Ammon's horn (tissue), 1 donor: ENCODE measurements at regions not wholly inside any gene's neighbourhood (a gene's known extent, or its start where the extent isn't known, plus 50 kb on each side); places are given as distances from the start of the nearest gene placed in this dataset.

Source experiments
- DNase-seq: peaks from one replicate; pipeline ENCODE4 v3.0.0-alpha.2; 2016; ENCODE audit warnings: low spot score

DNA sequence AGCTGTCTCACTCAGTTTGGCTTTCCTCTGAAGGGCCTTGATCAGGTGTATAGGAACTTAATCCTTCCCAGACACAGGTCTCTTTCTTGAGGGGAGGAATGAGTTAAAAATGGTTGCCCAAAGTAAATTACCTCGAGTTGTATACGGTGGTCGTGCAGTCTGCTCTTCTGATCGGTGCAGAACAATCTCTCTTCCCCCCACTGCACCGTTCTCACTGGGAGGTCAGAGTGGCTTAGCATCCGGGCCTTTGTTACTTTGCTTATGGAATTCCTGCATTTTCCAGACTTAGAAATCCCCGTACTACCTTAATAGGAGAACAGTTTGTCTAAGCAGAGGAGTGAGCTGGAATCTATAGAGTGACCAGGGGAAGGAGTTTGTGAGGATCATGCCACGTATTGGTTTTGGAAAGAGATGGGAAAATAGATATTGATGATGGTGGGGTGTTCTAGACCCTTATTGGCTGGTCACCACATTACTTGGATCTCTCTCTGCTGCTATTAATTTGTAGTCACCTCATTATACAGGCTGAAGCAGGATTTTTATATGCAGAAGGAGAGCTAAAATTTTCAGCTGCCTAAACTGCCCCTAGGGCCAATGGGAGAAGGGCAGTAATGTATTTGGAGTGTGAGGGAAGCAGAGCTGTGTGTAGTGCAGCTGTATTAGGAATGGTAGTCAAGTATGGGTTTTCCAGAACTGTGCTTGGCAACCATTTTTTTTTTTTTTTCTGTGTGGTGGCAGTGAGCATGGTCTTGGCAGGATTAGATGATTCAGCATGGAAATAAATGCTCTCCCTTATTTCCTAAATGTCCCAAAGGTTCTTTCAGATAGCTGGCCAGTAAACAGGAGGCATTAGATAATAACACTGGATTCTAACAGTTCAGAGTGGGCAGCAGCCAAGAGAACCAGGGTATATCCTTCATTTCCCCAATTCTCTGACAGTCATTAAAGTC, 81.5 kb downstream of the NDUFS5 start:
- peak; percentile 50 for DNase-seq

DNA sequence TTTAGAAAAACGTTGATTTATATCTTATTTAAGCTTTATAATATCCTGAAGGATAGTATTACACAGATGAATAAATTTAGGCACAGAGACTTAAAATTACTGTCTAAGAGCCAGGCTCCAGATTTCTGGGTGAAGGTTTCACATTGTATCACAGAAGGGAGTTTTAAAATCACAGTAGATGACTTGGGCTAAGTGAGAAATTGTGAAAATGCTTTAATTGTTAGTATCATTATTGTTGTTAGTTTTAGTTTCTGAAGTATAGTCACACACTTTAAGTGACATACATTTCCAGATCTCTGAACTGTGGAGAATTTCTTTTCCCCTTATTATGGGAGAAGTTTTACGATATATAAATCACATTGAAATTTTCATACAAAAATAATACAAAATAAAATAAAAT, 83.5 kb downstream of the NDUFS5 start:
- no peak for DNase-seq

DNA sequence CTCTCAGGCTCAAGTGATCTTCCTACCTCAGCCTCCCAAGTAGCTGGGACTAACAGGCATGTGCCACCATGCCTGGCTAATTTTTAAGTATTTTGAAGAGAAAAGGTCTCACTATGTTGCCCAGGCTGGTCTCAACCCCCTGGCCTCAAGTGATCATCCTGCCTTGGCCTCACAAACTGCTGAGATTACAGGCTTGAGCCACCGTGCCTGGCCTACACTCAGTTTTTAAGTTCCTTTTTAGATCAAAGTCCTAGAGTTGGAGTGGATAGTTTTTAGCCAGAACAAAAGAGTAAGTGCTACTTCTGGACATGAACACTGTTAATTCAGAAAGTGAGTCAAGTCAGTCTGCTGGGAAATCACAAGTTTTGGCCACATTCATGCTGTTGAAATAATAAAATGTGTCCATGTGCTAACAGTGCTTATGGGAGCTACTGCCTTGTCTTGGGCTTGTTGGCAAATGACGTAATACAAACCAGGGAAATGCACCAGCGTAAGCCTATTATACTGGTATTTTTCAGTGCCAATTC, 84.2 kb downstream of the NDUFS5 start:
- peak; percentile 13 for DNase-seq

DNA sequence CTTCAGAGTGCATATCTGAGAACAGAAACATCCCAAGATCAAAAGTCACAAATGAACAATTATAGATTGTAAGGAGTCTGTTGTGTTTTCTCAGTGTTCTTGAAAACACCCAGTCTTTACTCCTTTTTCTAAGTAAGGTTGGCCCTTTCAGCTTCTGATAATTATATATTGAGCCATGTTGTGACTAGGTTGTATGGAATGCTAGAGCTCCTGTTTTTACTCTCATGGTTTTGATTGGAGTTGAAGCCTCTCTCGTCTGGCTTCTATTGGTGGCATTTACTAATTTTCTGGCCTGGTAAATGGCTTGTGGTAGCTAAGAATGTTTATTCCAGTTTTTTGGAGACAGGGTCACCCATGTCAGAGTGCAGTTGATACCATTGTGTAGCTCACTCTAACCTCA, 84.7 kb downstream of the NDUFS5 start:
- no peak for DNase-seq

DNA sequence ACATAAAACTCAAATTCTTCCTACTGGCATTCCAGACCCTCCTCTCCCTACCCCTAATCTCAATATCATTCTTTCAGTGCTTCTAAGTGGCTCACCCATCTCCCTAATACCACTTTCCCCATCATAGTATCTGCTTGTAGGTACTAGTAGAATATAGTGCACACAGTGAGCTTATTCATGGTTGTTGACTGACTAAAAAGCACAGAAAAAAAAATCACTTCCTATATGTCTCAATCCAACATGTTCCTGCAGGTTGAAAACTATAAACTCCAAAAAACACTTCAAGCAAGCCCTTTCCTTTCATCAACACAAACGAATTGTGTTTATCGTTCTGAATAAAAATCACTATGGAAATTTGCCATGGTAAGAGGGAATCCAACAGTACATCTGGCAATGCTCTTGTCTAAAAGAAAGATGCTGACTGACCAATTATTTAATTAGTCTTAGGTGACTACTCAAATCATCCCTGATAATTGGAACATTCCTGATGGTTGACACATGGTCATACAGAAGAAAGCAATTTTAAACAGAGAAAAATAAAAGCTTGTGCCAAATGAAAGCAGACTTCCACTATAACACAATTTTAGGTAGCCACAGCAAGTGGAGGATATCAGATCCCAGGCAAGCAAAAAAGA, 87.1 kb downstream of the NDUFS5 start:
- DNase-seq, result no peak

DNA sequence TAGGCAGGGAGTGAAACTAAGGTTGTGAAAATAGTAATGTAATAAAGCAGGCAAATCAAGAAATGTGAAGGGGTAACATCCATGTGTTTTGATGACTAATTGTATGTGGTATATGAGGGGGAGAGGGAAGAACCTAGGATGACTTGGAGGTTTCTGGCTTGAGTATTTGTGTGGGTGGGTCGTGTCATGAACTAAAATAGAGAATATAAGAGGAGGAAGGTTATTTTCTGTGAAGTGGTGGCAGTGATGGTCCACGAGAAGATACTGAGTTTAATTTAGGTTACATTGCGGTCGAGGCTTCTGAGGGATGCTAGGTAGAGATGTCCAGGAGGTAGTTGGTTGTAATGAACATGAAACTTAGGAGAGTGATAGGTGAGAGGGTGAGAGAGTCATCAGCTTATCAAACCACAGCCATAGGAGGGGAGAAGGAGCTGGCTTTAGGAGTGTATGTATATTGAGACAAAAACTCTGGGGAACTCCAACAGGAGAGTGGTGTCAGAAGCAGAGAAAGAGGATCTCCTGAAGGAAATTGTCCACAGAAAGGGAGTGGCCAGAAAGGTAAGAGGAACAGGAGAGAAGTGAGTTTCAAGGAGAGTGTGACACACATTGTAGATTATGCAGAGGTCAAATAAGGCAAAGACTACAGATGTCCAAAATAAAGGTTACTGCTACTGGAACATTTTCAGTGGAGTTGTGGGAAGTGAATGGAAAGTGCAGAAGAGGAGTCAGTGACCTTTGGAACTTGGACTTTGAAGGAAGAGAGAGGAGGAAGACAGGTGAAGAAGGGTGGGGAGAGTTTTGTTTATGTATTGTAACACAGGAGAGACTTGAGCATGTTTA, 89.0 kb upstream of the MACF1 start:
- no peak for DNase-seq

DNA sequence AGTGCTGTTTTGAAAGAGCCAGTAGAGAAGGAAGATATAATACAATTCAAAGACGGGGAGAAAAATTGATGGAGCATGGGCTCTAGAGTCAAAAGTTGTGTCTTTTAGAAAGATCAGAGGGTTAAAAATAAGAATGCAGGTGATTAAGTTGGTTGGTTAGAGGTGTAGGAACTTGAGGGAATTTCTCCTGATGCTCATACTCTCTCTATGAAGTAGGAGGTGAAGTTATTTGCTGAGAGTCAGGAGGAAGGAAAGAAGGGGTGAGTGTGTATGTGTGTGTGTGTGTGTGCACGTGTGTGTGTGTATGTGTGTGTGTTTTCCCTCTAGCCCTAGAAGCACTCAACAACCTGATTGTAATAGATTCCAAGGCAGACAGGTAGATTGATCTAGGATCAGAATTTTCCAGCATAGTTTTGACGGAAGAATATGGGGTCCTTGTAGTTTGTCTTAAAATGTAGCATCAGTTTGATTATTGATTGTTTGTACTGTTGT, 88.3 kb upstream of the MACF1 start:
- no peak for DNase-seq

DNA sequence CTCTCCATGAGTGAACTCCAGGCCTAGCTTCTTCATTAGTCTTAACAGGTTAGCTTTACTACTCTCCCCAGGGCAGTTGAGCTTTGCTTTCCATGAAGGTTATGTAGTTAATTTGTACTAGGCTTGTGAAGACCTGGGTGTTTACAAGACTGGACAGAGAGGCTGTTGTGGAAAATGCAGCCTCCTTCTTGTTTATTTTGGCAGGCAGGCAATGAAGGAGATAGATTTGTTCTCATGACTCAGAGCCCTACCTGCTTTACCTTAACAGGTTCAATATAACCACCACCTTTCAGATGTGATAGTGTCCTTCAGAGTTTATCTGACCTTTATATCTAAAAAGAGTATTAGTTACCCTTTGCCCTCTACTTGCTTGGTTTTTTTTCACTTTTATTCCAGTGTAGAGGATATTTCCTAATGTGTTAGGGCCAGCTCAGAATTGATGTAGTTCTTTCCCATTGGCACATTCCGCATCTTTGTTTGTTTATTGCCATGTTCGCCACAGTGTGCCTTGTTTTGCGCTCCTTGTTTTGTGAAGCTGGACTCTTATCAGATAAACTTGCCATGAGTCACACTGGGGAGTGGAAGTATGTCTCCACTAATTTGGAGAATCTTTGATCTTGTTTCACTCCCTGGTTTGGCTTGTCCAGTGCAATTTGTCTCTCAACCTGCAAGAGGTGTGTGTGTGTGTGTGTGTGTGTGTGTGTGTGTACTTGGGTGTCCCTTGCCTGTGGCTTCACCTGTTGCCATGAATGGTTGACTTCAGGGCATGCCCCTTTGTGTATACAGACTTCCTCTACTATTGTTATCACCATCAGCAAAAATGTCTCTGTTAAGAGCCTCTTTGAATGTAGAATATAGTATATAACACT, 87.4 kb upstream of the MACF1 start:
- no peak for DNase-seq

DNA sequence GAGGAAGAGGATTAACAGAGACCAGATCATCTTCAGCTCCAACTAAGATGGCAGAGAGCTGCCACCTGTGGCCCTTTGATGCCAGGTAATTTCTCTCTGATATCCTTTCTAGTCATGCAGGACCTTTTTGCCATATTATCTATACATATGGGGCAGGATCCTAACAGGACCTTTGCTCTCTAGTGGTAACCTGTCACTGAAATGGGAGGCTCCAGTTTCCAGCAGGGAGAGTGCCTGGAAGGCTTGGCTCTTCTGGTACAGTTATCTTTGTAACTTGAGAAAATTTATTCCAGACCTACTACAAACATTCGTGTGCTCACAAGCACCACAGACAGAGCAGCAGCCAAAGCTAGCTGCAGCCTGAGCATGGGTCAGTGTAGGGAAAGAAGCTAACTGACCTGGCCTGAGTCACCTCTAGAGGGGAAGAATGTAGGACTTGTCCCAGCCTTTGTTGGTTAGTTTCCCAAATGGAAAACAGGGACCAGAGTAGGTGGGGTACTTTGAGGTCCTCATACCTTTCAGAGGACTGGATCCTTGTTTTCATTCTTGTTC, 86.5 kb upstream of the MACF1 start:
- DNase-seq, result no peak

DNA sequence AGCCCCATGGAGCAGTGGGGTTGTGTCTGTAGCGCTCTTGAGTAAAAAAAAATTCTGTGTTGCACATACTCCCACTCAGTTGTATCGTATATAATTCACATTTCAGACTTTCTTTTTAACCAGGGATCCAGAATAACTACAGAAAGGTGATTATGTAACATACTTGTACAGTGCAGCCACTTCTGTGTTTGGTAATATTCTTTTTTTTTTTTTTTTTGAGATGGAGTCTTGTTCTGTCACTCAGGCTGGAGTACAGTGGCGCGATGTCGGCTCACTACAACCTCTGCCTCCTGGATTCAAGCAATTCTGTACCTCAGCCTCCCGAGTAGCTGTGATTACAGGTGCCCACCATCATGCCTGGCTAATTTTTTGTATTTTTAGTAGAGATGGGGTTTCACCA, 82.4 kb upstream of the MACF1 start:
- no peak for DNase-seq

DNA sequence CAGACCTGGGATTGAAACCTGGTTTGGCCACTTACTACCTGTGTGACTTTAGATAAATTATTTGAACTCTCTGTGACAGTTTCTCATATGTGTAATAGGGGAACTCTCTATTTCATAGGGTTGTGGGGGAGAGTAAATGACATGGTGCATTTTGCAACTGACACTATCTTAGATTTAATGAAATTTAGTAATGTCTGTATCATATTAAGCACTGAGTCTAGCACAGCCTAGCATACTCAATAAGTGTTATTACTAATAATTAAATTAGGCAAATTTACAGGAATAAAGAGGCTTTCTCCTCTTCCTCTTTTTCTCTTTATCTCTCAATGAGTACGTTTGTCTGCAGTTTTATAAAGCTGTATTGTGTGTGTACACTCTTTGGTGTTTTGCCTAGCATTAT, 80.2 kb upstream of the MACF1 start:
- no peak for DNase-seq

DNA sequence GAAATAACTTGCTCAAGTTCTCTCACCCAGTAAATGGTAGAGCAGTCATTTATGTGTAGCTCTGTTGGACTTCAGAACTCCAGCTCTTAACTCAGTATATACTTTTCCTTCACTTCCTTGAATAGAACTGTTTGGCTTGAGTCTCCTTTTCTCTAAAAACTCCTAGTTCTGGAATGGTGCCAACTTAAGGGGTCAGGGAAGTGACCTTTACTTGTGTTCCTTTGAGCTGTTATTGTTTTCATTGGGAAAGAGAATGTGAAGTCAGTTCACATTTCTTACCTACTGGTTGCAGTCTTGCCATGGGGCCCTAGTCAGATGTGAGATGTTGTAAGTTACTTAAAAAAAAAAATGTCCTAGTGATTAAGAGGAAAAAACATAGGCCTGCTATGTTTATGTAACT, 77.0 kb upstream of the MACF1 start:
- no peak for DNase-seq

DNA sequence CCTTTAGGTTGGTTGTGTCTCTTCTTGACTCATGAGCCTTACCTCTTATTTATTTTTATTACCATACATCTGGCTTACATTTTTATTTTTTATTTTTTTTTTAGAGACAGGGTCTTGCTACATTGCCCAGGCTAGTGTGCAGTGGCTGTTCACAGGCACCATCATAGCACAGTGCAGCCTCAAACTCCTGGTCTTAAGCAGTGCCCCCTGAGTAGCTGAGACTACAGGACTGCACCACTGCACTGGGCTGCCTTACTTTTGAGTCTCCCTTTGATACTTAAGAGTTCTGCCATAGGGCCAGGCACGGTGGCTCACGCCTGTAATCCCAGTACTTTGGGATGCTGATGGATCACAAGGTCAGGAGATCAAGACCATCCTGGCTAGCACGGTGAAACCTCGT, 76.4 kb upstream of the MACF1 start:
- DNase-seq, result no peak

DNA sequence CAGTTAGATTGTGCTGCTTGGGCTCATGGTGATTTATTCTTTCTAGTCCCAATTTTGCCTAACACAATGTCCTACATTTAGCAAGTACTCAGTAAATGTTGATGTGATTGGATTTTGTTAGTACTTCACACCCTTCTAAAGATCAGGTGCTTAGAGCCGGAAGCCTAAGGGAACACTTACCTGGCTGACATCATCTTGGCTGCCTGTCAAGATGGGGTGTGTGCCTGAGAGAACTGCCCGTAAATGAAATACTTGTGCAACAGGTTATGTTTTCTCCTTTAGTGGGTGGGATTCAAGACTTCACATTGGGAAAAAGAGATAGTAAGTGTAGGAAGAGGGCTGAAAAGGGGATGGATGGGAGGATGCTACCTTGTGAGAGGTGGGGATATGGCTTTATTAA, 75.5 kb upstream of the MACF1 start:
- no peak for DNase-seq

DNA sequence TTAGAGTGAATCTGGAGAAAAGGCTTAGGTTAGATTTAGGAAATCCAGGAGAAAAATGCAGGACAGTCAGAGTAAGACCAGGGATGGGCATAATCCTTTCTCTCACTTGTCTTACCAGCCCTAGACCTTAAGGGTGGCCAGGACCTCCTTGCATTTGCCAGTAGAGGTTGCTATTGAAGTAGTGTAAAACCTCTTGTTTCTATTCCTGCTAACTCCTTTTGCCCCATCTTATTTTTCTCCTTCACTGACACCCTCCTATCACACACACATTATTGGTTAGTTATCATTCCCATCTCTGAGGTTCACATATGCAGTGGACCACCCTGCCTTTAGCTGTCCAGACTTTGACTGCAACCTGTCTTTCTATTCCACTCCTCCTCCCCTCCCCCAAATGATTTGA, 75.0 kb upstream of the MACF1 start:
- peak; percentile 29 for DNase-seq

DNA sequence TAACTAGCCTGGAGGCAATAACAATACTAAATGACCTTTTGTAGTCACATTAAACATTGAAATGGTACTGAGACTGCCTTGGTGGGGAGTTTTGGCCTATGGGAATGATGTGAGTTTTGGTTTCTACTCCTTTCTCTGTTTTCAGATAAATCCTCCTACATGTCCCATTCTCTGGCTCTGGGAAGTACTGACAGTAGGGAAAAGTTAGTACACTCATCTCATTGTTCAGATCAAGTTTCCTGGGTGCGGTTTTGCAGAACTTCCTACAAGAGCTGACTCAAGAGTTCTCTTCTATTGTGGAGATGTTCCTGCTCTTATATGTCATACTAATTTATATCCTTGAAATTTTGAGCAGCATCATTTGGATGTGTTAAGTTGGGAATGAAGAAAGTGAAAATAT, 74.2 kb upstream of the MACF1 start:
- DNase-seq, result no peak

DNA sequence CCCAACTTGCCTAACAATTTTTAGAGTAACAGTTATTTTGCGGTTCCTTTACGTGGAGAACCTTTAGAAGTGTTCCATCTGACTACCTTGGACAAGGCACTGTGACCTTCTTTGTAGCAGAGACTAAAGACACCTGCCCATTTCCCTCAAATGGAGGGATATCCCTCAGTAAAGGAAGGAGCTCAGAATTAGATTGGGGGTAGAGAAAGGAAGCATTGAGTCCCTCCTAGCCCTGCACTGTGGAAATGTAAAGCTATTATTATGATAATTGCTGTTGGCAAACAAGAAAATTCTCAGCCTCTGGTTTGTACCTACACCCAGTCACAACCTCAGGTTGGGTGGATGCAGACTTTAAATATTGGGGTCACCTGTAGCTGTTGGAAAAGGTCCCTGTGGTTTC, 72.6 kb upstream of the MACF1 start:
- DNase-seq, result no peak

DNA sequence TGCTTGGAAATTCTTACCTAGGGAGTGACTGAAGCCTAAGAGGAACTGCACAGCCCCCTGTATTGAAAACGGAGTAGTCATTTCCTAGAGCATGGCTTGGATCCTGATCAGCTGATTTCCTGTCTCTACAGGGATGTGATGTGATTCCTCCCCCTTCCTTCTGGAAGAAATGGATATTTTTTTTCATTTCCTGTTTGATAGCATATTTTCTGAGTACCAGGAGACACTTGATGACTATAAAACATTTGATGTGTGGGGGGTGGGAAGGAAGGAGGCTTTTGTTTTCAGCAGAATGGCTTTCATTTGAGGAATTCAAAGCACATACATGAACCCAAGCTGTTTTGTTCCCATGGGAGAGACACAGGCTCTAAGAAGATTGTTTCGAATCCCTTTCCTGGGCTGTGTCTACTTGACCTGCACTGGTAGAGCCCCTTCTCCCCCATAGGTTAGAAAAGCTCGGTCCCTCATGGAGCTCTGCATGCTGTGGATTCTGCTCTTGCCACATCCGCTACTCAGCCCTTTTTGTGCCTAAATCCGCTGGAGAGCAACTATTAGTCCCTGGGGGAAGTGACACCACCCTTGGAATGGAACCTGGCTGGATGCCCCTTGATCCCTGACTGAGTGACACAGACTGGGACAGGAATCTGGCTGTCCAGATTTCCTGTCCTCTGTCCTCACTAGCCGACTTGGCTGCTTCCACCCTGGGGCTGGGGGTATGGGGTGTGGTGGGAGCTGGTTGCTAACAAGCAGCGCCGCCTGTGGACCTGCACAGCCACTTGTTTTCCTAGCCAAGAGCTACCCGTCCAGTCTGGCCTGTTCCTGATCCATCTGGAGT, 71.8 kb upstream of the MACF1 start:
- DNase-seq, result peak; percentile 66

DNA sequence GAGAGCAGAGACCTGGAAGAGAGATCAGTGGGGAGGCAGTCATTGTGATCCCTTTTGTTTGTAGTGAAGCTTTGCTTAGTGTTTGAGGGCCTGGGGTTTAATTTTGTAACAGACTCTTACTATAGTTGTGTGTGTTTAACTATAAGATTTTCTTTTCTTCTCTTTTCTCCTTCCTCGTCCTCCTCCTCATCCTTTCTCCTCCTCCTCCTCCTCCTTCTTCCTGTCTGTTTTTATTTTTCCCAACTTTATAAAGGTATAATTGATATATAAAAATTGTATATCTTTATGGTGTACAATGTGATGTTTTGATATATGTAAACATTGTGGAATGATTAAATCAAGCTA, 71.2 kb upstream of the MACF1 start:
- no peak for DNase-seq

DNA sequence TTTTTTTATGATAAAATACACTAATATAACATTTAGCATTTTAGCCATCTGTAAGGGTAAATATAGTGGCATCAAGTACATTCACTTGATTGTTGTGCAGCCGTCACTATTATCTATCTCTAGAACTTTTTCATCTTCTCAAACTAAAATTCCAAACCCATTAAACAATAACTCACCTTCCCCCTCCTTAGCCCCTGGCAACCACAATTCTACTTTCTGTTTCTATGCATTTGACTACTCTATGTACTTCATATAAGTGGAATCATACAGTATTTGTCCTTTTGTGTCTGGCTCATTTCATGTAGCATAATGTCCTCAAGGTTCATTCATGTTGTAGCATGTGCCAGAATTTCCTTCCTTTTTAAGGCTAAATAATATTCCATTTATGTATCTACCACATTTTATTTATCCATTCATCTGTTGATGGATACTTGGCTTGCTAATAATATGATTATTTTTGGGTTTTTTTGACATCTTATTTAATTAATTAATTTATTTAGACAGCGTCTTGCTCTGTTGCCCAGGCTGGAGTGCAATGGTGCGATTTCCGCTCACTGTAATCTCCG, 69.6 kb upstream of the MACF1 start:
- no peak for DNase-seq
